GM19239 (cell line): ENCODE measurements at regions not wholly inside any gene's neighbourhood (a gene's known extent, or its start where the extent isn't known, plus 50 kb on each side); places are given as distances from the start of the nearest gene placed in this dataset.
"Not testable (repeated sequence)": the region's sequence is repeated elsewhere in the genome, so short reads cannot be mapped to it uniquely, and the experiment has no call there.

Experiments used
- DNase-seq: peaks from one replicate; pipeline ENCODE4 v3.0.0; 2011; ENCODE audit warnings: low spot score; ENCODE audit not compliant: insufficient read length
- FAIRE-seq: peaks from 2 replicates; lab custom pipeline; 2011; peaks lifted over from hg19 to GRCh38; lab: Jason Lieb, UNC

DNA sequence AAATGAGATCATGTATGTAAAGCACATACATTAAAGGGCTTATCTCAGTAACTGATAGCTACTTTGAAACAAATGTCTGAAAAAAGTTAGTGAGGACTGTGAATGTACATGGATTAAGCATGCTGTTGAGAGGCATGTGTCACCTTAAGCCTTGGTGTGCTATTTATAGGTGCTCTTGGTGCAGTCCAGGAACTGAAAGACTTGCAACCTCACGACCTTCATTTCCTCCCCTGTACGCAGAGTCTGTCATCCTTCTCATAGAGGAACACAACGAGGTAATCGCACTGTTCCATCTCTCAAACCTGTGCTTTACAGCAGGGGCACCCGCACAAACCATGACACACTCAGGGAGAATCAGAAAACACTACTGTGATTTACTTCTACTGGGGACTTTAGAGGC, 65.6 kb downstream of the UFM1 start:
- DNase-seq = peak; percentile 44

DNA sequence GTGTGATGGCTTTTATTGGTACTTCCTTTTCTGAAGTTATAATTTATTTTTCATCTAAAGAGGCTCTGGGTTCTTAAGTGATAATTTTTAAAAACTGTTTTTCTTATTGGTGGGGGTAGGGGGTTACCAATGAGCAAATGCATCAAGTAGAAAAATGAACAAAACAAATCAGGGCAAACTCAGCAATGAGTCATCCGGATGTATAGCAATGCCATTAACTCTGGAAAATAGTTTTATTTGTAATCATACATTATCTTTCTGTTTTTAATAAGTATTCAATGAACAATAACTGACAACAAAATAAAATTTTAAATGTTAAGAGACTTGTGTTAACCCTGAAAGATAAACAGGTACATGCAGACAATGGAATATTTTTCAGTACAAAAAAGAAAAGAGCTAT, 67.6 kb downstream of the UFM1 start:
- DNase-seq (no peak), FAIRE-seq (no peak)

More for the DNA sequence above, 65.6 kb downstream of the UFM1 start:
- peak; percentile 96 for FAIRE-seq

DNA sequence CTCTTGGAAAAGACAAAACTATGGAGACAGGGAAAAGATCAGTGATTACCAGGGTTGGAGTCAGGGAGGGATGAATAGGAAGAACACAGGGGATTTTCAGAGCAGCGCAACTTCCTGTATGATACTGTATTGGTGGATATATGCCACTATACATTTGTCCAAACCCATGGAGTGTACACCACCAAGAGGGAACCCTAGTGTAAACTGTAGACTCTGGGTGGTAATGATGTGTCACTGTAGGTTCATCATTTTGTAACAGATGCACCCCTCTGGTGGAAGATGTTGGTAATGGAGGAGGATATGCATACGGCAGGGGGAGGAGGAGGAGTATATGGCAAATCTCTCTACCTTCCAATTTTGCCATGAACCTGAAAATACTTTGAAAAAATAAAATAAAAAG, 68.1 kb downstream of the UFM1 start:
- FAIRE-seq = no peak
- no peak for DNase-seq

DNA sequence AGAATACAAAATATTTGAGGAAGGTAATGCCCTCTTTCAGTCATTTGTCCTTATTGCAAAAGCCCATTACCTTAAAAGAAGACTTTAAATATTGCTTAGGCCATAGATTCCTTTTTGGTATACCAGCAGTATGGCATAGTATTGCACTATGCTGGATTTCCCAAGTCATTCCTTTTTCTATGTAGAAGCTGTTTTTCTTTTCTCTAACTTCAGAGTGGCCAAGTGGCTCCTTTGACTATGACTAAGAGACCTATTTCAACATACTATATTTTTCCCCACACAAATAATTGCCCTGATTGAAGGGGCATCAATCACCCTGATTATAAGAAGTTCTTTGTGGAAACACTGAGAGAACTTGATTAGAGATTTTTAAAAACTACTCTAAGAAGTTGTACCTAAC, 68.6 kb downstream of the UFM1 start:
- FAIRE-seq = no peak

DNA sequence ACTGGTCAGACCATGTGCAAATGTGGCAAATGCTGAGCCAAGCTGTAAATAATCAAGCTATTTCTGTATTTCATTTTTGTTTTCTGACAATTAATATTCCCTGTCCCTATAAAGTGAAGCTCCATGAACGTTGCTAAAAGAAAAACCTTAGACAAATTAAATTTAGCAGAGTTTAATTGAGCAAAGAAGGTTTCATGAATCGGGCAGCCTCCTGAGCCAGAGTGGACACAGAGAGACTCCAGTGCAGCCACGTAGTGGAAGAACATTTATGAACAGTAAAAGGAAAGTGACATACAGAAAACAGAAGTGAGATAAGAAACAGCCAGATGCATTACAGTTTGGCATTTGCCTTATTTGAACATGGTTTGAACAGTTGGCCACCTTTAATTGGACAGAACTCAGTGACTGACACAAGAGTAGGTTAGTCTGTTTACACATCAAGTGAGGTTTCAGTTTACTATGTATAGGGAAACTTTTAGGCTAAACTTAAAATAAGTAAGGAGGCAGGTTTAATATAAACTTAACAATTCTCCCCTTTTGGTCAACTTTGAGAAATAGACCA, 69.7 kb downstream of the UFM1 start:
- FAIRE-seq = peak; percentile 78
- DNase-seq = no peak

More for the DNA sequence above, 68.6 kb downstream of the UFM1 start:
- DNase-seq = no peak

DNA sequence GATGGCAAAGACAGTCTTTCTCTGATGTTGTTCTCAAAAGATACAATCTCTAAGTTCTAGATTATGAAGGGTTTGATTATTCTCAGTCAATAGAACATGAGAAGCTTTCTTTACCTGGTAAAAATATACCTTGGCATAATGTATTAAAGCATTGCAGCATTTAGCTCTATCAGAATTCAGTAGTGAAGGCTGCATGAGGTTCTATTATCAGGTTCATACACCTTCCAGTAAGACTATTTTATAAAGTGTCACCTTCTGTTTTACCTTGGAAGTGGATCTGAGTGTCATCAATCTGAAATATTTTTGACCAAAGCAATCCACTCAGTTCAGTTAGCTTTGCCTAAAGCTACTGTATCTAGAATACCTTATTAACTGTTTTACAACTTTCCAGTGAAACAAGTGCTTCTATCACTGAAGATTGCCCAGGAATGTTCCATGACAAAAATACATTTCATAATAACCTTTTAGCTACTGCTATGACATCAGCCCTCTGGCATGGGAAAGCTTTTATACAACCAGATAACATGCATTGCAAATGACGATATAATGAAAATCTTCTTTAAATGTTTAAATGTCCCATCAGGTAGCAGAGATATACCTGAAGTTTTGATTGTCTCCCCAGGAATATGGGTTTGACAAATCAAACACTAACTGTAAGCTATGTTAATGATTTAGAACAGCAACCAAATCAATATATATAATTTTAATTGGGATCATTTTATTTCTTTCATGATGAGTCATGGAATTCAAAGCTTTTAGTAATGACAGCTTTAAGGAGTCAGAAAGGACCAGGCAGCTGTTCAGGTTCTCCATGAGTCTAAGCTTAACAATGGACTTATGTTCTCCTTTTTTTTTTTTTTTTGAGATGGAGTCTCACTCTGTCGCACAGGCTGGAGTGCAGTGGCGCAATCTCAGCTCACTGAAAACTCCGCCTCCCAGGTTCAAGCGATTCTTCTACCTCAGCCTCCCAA, 72.2 kb downstream of the UFM1 start:
- FAIRE-seq (no peak), DNase-seq (no peak)

DNA sequence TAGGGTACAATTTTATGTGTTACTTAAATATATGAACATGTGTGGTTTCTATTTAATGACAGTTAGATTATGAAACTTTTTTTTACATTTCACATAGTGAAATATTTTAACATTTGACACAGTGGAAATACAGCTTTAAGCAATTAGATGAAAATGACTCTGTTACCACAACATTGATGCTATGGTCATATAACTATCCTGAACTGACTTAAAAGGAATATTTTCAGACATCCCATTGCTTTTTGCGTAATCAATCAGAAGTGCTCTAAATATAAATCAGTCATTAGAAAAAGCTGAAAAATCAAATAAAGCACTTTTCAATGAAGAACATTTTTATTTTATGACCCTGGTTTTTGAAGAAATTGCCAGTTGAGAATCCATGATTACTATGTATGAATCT, 80.3 kb downstream of the UFM1 start:
- FAIRE-seq = no peak
- no peak for DNase-seq

DNA sequence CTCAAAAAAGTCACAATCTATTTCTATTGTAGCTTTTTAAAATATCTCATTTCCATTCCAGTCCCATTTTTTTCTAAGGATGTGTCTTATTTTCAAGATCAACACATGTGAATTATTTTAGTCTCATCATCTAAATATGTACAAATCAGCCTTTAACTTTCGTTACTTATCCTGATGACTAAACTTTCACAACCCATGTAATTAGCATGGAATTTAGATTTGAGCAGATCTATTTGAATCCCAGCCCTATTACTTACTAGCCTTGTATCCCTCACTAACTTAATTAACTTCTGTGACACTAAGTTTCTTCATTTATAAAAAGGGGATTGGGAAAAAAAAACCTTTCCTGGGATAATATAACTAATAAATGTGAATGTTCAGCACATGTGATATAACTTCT, 81.1 kb downstream of the UFM1 start:
- no peak for FAIRE-seq
- no peak for DNase-seq

DNA sequence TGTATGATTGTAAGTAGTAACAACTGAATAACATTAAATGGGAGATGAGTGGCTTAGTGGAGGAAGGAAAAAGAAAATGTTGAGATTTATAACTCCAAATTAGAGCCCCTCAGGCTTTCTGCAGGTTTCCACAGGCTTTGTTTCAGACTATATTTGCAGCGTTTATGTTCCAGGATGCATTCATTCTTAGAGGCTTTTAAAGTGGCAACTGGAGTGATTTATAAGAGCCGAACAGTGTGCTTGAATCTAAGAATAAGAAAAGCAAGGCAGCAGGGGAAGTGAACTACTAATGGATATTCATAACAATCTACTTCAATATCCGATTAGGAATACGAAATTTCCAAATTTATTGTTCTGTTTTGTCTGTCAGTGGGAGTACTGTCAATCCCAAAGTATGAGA, 91.0 kb downstream of the UFM1 start:
- no peak for DNase-seq

DNA sequence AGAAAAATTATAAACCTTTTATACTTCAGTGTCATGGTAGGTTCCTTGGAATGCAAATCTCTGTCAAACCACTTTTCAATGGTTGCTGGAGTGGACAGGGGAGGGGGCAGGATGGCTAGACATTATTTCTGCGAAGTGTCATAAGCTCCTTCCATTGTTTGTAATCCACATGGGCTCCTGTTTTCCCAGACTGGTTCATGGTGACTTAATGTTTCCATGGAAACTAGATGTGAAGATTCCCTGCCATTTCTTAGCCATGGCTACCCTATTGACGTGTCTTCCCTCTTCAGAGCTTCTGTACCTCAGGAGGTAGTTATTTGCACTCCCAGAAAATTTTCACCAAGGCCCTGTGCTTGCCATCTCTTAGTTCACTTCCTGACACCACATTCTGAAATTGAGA, 95.3 kb downstream of the UFM1 start:
- no peak for FAIRE-seq

More for the DNA sequence above, 91.0 kb downstream of the UFM1 start:
- no peak for FAIRE-seq

DNA sequence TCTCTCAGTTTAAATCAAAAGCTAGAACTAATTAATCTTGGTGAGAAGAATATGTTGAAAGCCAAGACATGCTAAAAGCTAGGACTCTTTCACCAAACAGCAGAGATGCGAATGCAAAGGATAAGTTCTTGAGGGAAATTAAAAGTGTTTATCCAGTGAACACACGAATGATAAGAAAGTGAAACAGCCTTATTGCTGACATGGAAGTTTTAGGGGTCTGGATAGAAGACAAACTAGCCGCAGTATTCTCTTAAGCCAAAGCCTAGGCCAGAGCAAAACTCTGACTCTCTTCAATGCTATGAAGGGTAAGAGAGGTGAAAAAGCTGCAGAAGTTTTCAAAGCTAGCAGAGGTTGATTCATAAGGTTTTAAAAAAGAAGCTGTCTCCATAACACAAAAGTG, 103.0 kb downstream of the UFM1 start:
- DNase-seq (no peak), FAIRE-seq (no peak)

More for the DNA sequence above, 95.3 kb downstream of the UFM1 start:
- no peak for DNase-seq

DNA sequence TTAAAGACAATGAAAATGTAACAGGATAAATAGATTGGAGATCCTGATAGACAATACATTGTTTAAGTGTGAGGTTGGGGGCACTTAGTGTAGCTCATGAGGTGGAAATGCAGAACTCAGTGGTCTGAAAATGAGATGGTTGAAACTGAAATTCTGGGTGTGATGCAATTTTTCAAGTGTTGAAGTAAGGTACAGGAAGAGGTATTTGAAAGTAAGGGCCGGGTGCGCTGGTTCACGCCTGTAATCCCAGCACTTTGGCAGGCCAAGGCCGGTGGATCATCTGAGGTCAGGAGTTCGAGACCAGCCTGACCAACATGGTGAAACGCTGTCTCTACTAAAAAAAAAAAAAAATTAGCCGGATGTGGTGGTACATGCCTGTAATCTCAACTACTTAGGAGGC, 113.0 kb downstream of the UFM1 start:
- FAIRE-seq (no peak), DNase-seq (no peak)

DNA sequence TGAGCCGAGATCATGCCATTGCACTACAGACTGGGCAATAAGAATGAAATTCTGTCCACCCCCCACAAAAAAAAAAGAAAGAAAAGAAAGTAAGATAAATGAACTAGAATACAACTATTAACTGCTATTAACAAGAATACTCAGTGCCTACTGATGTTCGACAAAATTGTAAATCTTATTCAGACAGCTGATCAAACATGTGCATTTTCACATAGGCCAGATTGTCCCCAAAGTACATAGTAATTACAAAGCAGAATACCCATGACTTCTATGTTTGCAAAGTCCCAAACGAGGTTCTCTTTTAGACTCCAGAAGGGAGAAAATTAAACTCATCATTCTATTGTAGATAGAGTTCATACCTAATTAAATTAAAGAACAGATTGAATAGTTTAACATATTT, 113.4 kb downstream of the UFM1 start:
- no peak for FAIRE-seq
- DNase-seq = no peak

DNA sequence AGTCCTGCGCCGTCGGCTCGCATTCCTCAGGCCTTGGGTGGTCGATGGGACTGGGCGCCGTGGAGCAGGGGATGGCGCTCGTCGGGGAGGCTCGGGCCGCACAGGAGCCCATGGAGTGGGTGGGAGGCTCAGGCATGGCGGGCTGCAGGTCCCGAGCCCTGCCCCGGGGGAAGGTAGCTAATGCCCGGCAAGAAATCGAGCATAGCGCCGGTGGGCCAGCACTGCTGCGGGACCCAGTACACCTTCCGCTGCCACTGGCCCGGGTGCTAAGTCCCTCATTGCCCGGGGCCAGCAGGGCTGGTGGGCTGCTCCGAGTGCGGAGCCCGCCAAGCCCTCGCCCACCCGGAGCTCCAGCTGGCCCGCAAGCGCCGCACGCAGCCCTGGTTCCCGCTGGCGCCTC, 122.8 kb downstream of the UFM1 start:
- FAIRE-seq, DNase-seq: not testable (repeated sequence)

DNA sequence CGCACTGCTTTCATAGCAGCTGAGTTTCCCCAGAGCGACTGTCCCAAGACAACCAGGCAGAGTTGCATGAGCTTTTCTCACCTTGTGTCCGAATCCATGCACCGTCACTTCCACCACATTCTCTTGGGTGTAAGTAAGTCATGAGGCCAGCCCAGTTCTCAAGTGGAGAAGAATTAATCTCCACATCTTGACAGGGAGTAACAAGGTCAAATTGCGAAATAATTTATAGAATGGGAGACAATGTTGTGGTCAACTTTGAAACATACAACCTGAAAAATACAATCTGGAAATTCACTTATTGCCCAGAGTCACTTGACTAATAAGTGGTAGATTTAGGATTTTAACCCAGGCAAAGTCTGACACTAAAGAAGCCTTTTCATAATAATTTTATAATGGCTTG, 123.7 kb downstream of the UFM1 start:
- DNase-seq (no peak), FAIRE-seq (no peak)

DNA sequence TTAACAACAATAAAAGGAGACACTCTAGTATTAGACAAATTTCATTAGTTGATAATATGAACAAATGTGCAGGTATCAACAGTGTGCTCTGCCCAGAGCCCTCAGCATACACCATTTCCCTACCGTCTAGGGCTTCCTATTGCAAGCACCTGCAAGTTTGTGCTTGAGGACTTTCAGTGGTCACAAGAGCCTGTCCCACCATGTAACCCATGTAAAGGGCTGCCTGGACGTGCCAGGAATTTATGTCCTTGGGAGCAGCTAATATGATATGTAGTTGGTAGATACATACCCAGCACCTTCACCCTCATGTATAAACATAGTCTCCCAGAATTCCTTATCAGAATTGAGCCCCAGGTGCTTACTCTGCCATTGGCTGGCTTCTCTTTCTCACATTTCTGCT, 128.0 kb downstream of the UFM1 start:
- DNase-seq (no peak), FAIRE-seq (no peak)

DNA sequence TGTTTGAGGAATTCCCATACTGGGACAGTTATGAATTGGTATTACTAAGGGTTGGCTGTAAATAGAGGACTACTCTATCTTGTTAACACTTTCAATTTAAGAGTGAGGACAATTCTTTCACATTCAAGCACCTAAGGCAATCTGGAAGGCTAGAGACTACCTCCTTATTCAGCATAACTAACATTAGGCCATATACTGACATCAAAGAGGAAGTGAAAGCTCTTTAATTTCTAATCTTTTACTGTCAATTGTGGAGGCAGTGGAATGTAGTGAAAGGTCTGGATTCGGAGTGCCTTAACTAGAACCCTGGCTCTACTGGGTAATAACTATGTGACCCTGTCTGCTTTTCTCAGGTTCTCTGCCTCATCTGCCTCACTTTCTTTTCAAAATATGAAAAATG, 134.0 kb downstream of the UFM1 start:
- DNase-seq = no peak
- no peak for FAIRE-seq

DNA sequence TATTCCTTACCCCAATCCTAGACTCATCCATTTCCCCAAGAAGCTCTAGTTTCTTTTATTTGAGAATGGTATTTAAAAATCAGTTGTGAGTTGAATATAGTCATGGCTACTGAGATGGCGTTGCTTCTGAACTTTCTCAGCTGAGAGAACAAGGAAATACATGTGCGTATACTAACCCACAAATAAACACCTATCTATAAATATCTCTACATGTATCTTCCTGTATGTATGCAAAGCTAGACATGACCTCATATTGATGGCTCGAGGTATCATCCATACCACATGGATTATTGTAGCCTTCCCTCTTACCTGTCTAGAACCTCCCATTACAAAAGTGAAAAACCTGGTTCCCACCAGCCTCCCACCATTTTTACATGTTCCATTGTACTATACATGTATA, 141.0 kb downstream of the UFM1 start:
- no peak for FAIRE-seq
- DNase-seq = no peak

DNA sequence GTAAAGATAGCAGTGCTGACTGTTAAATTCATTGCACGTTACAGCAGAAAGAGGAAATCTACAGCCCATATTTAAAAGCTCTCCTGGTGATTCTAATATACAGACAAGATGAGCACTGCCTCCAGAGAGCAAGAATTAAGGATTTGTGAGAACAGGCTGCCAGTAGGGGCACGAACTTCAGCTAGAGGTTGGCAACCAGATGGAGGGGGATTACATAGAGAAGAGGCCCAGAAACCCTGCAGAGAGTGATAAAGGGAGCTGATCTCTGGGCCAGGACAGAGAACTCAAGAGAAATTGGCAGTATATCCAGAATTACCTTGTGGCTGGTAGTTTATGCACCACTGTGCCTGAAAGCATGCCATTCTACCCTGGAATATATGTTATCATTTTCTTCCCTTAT, 144.8 kb downstream of the UFM1 start:
- DNase-seq (no peak), FAIRE-seq (no peak)

DNA sequence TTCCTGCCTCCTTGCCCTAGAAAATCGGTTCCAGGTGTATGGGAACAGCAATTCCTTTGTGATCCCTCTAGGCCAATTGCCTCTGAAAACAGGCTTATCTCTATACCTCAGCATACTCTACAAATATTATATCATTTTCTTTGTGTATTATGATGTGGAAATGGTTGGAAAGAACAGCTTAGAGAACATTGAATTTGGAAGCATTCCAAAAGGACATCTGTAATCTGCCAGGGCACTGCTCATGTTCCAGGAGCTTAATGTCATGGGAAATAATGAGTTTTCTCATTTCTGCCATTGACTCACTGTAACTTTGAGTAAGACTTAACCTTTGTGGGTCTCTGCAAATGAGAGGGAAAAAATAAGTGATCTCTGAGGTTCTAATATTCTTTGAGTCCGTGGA, 147.3 kb downstream of the UFM1 start:
- FAIRE-seq = no peak
- DNase-seq = no peak

DNA sequence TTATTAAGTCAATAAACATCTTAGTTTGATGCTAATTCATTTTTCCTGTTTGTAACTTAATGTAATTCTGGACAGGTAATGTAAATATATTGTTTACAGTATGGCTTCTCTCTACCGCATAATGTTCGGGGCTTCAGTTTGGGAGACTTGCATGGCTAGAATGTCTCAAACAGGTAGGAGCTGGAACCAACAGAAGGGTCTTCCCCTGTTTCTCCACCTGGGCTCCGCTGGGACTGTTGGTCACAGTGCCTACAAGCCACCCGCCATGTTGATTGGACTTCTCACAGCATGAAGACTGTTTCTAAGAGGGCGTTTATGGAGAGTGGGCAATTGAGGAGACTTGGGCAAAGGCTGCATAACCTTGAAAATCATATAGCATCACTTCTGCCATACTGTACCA, 148.6 kb downstream of the UFM1 start:
- FAIRE-seq (no peak), DNase-seq (no peak)

DNA sequence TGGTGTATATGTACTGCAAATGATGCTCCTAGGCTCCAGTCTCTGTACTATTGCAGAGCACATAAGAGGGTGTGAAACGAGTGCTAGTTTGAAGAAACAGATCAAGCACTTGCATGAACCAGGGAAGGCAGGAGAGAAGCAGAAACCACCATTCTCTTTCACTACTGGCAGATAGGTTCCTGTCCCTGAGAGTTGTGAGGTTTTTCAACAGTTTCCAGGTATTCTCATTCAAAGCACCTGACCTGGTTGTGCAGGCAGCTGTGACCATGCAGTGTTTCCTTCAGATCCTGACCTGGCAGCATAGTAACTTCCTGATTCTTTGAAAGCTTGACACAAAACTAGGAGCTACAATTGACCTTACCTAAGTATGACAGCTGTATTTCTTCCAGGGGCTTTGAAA, 164.9 kb downstream of the UFM1 start:
- DNase-seq (no peak), FAIRE-seq (no peak)
